Neutrophil (primary cell): ENCODE measurements at regions not wholly inside any gene's neighbourhood (a gene's known extent, or its start where the extent isn't known, plus 50 kb on each side); places are given as distances from the start of the nearest gene placed in this dataset.

Experiments
- H3K27ac ChIP-seq: fragments of 200-600 bp; sonication (generic); 2 replicates; pipeline ENCODE4 v1.5.1; 2016; ENCODE audit warnings: mild to moderate bottlenecking, moderate library complexity
- H3K27me3 ChIP-seq: fragments of 200-600 bp; sonication (generic); 2 replicates; pipeline ENCODE4 v1.6.0; 2016; ENCODE audit warnings: mild to moderate bottlenecking
- H3K36me3 ChIP-seq: fragments of 200-600 bp; sonication (generic); 2 replicates; pipeline ENCODE4 v1.5.1; 2017
- H3K4me1 ChIP-seq, 2 experiments: fragments of 200-600 bp in 1 of 2; sonication (generic) in 1 of 2; 1 replicate in 1 of 2; 2 replicates in 1 of 2; pipeline versions ENCODE4 v1.5.1 to v1.6.1; 2013 to 2016; ENCODE audit warnings: low read depth in 1 of 2, low read length in 1 of 2, mild to moderate bottlenecking in 1 of 2, moderate library complexity in 1 of 2; ENCODE audit not compliant: control insufficient read depth in 1 of 2, insufficient read depth in 1 of 2
- H3K4me3 ChIP-seq, 2 experiments: fragments of 200-600 bp in 1 of 2; sonication (generic) in 1 of 2; 1 replicate in 1 of 2; 2 replicates in 1 of 2; pipeline ENCODE4 v1.5.1; 2013 to 2016; ENCODE audit warnings: low read depth in 1 of 2, low read length in 1 of 2, mild to moderate bottlenecking in 1 of 2, moderate library complexity in 1 of 2
- H3K9me3 ChIP-seq: fragments of 200-600 bp; sonication (generic); 2 replicates; pipeline ENCODE4 v1.5.1; 2016
- CTCF ChIP-seq: fragments of 200-600 bp; sonication (generic); IDR thresholded peaks from 2 replicates; pipeline ENCODE4 v1.5.1; 2016; ENCODE audit warnings: antibody characterized with exemption

GRCh38 chr2:235399895-235400294 lies 93.9 kb upstream of the AGAP1 start:
- Histone ChIP-seq H3K4me3 (no peak overlapping the region), H3K36me3 (no peaks in the 10 kb centered on the region), H3K27me3 (no peaks in the 10 kb centered on the region), H3K9me3 (no peaks in the 10 kb centered on the region), H3K4me1 (no peaks in the 10 kb centered on the region), H3K27ac (no peak overlapping the region)
- no peak for TF ChIP-seq CTCF

- Histone ChIP-seq H3K36me3 (no peaks in the 10 kb centered on the region), H3K4me1 (no peaks in the 10 kb centered on the region), H3K27ac (no peak overlapping the region), H3K9me3 (no peaks in the 10 kb centered on the region), H3K4me3 (no peak overlapping the region), H3K27me3 (no peaks in the 10 kb centered on the region)
- TF ChIP-seq CTCF, result no peak
Measured at GRCh38 chr2:235402422-235402821, 91.4 kb upstream of the AGAP1 start.

GRCh38 chr2:235405612-235406361 lies 88.1 kb upstream of the AGAP1 start:
- no peaks in the 10 kb centered on the region for H3K4me1 ChIP-seq
- no peaks in the 10 kb centered on the region for H3K36me3 ChIP-seq
- no peak for TF ChIP-seq CTCF
- no peak overlapping the region for H3K4me3 ChIP-seq
- H3K27ac ChIP-seq, result no peak overlapping the region
- H3K9me3 ChIP-seq, result no peaks in the 10 kb centered on the region
- no peaks in the 10 kb centered on the region for H3K27me3 ChIP-seq

GRCh38 chr2:235406430-235406829 lies 87.4 kb upstream of the AGAP1 start:
- no peaks in the 10 kb centered on the region for H3K9me3 ChIP-seq
- H3K27ac ChIP-seq, result no peak overlapping the region
- TF ChIP-seq CTCF, result no peak
- H3K27me3 ChIP-seq, result no peaks in the 10 kb centered on the region
- no peaks in the 10 kb centered on the region for H3K4me1 ChIP-seq
- no peak overlapping the region for H3K4me3 ChIP-seq
- H3K36me3 ChIP-seq, result no peaks in the 10 kb centered on the region

- TF ChIP-seq CTCF, result no peak
- no peaks in the 10 kb centered on the region for H3K4me1 ChIP-seq
- no peak overlapping the region for H3K4me3 ChIP-seq
- H3K9me3 ChIP-seq, result no peaks in the 10 kb centered on the region
- H3K27me3 ChIP-seq, result no peaks in the 10 kb centered on the region
- no peaks in the 10 kb centered on the region for H3K36me3 ChIP-seq
- H3K27ac ChIP-seq, result no peak overlapping the region
Measured at GRCh38 chr2:235411905-235412485, 81.8 kb upstream of the AGAP1 start.
